Panc1 (cell line): ENCODE measurements at regions not wholly inside any gene's neighbourhood (a gene's known extent, or its start where the extent isn't known, plus 50 kb on each side); places are given as distances from the start of the nearest gene placed in this dataset.

Source experiments
- POLR2AphosphoS5 ChIP-seq: IDR thresholded peaks from 2 replicates; pipeline ENCODE4 v1.6.1; 2012; ENCODE audit warnings: mild to moderate bottlenecking, low read depth, low read length, moderate library complexity
- TF ChIP-seq, protein P1 (sequence below): fragments of 450-650 bp; IDR thresholded peaks from 2 replicates; pipeline ENCODE4 v1.5.1; 2017; ENCODE audit warnings: mild to moderate bottlenecking

DNA sequence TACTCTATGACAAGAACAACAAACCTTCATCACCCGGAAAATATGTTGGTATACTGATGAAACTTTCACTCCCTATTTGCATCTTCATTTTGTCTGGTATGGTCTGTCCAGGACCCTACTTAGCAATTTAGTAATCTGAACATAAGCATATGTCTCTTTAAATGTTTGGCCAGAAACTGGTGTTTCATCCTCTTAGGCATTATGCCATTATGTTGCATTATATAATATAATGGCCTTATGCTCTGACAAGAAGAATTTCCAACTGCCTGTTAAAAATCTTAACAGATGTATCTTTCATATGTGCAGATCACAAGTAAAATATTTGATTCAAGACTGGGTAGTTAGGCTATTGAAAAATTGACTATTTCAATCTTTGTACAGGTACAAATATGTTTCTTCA lies 610.6 kb upstream of the PRR20A start:
- TF ChIP-seq, protein P1, sequence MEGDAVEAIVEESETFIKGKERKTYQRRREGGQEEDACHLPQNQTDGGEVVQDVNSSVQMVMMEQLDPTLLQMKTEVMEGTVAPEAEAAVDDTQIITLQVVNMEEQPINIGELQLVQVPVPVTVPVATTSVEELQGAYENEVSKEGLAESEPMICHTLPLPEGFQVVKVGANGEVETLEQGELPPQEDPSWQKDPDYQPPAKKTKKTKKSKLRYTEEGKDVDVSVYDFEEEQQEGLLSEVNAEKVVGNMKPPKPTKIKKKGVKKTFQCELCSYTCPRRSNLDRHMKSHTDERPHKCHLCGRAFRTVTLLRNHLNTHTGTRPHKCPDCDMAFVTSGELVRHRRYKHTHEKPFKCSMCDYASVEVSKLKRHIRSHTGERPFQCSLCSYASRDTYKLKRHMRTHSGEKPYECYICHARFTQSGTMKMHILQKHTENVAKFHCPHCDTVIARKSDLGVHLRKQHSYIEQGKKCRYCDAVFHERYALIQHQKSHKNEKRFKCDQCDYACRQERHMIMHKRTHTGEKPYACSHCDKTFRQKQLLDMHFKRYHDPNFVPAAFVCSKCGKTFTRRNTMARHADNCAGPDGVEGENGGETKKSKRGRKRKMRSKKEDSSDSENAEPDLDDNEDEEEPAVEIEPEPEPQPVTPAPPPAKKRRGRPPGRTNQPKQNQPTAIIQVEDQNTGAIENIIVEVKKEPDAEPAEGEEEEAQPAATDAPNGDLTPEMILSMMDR: no peak
- no peak for TF ChIP-seq POLR2AphosphoS5
